ENCODE measurements at regions not wholly inside any gene's neighbourhood (a gene's known extent, or its start where the extent isn't known, plus 50 kb on each side); places are given as distances from the start of the nearest gene placed in this dataset.
"Not testable (repeated sequence)": the region's sequence is repeated elsewhere in the genome, so short reads cannot be mapped to it uniquely, and the experiment has no call there.

- DNase-seq, result no peak
Observed at GRCh38 chr4:43089730-43090129, 197.2 kb downstream of the GRXCR1 start.

DNA sequence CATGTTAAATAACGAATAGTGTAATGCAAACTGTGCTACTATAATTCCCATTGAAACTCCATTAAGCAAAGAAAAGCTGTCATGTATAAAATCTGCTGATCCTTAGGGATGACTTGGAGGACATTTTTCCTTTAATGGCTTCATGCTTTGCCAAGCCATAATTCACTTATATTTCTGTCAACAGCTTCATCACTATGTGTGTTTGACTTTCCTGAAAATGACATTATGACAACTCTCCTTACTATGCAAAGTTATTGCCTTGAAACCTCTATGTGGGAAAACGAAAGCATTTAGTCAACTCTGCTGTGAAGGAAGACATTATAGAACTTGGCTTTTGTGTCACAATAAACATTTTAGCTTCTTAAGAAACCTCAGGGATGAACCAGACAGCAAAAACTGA, 210.5 kb downstream of the GRXCR1 start:
- no peak for DNase-seq

DNA sequence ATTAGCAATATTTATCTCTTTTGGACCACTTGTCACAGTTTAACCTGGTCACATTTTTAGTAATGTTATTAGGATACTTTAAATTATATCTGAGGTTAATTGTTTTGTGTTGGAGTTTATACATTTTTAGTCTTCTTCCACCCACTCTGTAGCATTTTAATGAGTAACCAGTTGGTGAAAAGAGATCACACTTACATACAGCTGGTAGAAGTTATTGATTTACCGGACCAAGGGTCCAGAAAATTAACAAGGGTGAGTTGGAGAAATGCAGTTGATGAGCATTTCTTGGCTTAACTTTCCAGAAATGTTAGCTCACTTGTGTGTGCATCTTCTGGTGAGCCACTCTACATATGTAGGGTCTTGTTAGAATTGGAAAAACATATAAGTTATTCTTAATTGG, 219.6 kb downstream of the GRXCR1 start:
- no peak for DNase-seq

- DNase-seq, result no peak
Observed at GRCh38 chr4:43113196-43113595, 220.7 kb downstream of the GRXCR1 start.

- no peak for DNase-seq
Observed at GRCh38 chr4:43126595-43126994, 234.1 kb downstream of the GRXCR1 start.

DNA sequence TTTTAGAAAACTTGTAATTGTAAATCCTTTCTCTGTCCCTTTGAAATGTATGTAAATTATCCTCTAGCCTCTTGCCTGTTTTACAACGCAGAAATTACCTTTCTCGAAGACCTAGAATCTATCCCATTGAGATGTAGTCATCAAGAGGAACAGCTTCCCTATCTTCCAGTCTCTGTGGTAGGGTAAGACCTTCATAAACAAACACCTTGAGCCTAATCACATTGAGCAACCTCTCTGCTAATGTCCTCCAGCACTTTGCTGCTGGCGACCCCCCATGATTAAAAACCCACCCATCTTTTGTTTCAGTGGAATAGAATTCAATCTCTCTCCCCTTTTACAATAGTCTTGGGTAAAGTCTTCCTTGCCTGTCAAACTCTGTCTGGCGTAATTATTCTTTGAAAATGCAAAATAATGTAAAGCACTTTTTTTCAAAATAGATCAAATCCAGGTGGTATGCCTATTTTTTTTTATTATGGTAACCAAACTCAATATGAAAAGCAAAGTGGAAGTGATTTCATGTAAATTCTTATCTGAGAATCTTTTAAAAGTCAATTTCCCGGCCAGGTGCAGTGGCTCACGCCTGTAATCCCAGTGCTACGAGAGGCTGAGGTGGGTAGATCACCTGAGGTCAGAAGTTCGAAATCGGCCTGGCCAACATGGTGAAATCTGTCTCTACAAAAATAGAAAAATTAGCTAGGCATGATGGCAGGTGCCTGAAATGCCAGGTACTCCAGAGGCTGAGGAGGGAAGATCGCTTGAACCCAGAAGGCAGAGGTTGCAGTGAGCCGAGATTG, 237.9 kb downstream of the GRXCR1 start:
- no peak for DNase-seq

- peak in 46 of 56 donors; percentile 0 to 82 (median 28) for DNase-seq
Observed at GRCh38 chr4:43132010-43132582, 239.6 kb downstream of the GRXCR1 start.

DNA sequence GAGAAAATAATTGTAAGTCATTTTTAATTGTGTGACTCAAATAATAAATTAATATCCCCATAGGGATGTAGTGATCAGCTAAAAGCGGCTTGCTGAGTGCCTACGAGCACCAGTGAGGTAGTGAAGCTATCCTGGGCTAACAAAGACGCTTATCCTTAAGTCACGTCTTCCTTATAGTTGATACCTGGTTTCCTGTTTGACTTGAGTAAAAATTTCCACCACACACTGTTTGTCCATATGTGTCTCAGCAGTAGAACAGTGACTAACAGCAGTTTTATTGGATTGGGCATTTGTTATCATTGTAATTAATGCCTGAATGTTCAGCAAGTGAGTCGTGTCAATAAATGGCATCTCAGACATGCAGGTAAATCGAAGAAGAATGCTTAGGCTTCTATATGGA, 241.1 kb downstream of the GRXCR1 start:
- DNase-seq, result no peak

DNA sequence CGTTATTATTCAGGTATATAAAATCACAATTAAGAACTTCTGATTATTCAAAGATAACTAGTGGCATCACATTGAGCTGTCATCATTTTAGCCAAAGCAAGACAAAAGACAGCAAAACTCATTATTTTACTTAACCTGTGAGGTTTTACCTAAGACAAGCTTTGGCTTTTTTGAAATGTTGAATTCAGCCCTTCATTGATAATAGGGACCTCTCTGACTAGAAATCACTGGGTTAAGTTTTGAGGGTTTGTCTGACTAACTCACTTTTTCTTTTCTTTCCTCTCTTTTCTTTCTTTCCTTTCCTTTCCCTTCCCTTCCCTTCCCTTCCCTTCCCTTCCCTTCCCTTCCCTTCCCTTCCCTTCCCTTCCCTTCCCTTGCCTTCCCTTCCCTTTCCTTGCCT, 244.2 kb downstream of the GRXCR1 start:
- no peak for DNase-seq

DNA sequence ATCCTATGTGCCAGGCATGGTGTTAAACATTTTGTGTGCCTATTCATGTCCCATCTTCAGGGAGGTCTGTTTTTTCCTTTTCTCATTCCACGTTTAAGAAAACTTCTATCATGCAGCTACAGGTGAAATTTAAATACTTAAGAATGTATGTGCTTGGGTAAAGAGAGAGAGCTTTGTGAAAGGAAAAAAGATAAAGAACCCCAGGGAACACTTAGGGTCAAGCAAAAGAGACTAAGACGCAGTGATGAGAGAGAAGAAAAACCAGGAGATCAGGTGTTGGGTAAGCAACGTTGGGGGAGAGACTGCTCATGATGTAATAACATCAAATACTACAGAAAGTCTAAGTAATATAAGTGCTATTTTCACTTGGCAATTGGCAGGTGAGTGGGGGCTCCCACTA, 253.7 kb downstream of the GRXCR1 start:
- DNase-seq, result no peak

DNA sequence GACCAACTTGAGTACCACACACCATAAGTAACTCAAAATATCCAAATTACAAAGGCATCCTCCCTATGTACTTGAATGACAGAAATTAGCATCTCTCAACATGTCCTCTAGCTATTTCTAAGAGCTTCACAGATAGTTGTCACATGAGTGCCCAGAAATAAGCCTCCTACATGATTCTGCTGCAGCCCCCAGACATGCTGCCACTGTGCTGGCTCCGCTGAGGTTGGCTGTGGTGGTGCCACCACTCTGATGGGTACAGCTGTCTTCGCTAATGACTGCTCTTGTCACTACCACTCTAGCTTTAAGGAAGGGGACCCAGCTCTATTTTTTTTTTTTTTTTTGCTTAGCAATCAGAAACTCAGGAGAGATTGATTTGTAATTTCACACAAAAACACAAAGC, 256.0 kb downstream of the GRXCR1 start:
- no peak for DNase-seq

DNA sequence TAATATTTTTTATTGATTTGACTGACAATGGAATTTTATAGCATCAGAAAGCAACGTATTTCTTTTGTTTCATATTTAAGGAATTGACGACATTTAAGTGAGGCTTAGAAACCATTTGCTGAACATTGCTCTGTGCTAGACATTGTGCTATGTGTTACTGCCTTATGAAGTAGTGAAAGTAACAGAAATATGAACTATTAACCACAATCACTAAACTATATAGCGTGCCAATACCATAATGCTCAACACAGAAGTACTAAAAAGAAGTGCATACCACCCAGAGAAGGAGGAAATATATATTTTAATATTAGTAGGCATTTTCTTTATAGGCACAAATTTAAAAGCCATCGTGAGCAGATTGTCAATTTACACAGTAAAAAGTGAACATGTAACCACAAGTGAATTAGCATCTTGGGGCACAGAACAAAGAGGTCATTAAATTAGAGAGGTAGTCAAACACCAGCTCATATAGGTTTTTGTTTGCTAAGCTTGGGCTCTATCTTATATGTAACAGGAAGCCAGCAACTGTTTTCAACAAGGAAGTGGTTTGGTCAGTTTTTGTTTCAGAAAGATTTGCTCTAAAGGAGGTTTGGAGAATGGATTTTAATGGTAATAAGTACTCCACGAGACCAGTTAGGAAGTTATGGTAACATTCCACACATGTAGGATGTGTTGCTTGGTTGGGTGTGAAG, 270.7 kb downstream of the GRXCR1 start:
- no peak for DNase-seq

- no peak for DNase-seq
Observed at GRCh38 chr4:43189741-43190140, 297.2 kb downstream of the GRXCR1 start.

GRCh38 chr4:43212576-43212975, 320.1 kb downstream of the GRXCR1 start:
- DNase-seq, result not testable (repeated sequence)

DNA sequence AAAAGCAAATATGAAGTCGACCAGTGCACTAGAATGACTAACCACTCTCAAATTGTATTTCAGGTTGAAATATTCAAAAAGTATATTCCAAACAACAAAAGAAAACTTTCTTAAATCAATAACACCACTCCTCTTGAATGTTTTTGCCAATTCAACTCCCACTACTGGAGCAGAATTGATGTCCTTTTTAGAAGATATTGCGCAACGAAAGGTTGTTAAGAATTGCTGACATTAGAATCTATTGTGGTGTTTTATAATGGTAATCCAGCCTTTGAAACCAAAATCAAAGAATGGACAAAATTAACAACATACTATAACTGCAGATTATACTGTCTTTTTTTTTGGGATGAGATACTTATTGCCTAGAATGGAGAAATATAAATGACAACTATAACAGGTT, 331.3 kb downstream of the GRXCR1 start:
- no peak for DNase-seq

- DNase-seq, result no peak
Observed at GRCh38 chr4:43224559-43224958, 332.0 kb downstream of the GRXCR1 start.

GRCh38 chr4:43233321-43233720, 340.8 kb downstream of the GRXCR1 start:
- DNase-seq, result no peak

GRCh38 chr4:43234626-43235415, 342.3 kb downstream of the GRXCR1 start:
- DNase-seq, result no peak

- DNase-seq, result no peak
Observed at GRCh38 chr4:43238008-43238407, 345.5 kb downstream of the GRXCR1 start.

DNA sequence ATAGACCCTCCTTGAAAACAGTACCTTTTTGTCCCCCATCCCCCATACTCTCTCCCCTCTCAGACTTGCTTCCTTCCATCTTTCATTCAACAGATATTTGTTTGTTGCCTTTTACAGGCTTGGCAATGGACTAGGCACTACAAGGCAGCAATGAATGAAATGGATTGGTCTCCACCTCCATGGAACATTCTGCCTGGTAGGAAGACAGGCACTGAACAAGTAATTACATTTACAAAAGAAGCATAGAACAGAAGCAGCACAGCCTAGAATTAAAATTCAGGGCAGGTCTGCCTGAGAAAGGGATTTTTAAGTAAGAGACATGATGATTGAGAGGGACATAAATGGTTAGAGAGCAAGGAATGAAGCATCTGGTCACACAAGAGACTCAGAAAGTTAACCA, 346.1 kb downstream of the GRXCR1 start:
- peak in 3 of 56 donors; percentile 1 to 8 (median 2) for DNase-seq

- no peak for DNase-seq
Observed at GRCh38 chr4:43241104-43241503, 348.6 kb downstream of the GRXCR1 start.

DNA sequence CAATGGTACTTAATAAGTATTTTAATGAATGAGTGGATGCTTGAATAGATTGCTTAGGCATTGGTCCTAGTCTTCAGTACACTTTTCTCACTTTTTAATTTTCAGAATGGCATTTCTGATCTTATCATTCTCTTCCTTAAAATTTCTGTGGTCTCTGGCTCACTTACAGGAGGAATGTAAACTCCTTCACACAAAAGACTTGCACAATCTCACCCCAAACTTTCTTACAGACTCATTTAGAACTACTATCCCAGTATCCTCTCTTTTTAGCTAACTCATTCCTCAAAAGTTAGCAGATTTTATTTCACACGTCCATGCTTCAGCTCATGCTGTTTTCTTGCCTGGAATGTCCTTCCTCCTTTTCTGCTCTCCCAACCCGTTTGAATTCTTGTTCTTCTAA, 350.1 kb downstream of the GRXCR1 start:
- DNase-seq, result no peak
